HPDE6-E6E7 (cell line): ENCODE measurements at regions not wholly inside any gene's neighbourhood (a gene's known extent, or its start where the extent isn't known, plus 50 kb on each side); places are given as distances from the start of the nearest gene placed in this dataset.

Source experiments
- DNase-seq: peaks from one replicate; pipeline ENCODE4 v3.0.0; 2011; ENCODE audit warnings: missing footprints; ENCODE audit errors: extremely low spot score

GRCh38 chr9:93829271-93830011 lies 125.7 kb downstream of the BARX1 start:
- no peak for DNase-seq

DNA sequence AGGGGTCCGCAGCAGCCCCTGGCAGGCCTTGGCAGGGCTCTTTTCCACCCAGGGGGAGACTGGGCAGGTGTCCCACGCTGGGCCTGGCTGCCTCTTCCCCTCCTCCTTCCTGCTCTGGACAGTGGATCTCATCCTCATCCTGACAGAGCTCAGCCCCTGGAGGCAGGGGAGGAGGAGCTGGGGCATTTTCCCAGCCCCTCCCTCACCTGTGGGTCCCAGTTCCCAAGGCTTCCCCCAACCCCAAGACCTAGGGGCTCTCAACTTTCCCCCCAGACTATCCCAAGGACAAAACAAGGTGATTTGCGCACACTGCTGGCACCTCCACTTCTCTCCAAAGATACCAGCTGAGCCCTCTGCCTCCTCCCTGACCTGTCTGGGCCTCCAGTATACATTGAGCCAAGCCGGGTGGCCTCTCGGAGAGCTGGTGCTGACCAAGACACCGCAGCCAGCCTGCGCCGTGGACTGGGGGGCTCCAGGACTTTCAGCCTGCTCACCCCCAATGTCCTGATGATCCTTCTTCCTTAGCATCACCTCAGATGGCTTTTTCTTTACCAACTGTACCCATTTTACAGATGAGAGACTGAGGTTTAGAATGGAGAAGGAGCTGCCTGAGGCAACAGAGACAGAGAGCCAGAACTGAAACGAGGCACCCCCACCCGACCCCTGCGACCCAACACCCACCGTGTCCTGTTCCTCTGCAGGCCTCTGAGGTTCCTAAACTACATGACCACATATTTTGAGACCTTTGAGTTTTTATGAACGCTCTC lies 126.6 kb downstream of the BARX1 start:
- DNase-seq, result no peak

DNA sequence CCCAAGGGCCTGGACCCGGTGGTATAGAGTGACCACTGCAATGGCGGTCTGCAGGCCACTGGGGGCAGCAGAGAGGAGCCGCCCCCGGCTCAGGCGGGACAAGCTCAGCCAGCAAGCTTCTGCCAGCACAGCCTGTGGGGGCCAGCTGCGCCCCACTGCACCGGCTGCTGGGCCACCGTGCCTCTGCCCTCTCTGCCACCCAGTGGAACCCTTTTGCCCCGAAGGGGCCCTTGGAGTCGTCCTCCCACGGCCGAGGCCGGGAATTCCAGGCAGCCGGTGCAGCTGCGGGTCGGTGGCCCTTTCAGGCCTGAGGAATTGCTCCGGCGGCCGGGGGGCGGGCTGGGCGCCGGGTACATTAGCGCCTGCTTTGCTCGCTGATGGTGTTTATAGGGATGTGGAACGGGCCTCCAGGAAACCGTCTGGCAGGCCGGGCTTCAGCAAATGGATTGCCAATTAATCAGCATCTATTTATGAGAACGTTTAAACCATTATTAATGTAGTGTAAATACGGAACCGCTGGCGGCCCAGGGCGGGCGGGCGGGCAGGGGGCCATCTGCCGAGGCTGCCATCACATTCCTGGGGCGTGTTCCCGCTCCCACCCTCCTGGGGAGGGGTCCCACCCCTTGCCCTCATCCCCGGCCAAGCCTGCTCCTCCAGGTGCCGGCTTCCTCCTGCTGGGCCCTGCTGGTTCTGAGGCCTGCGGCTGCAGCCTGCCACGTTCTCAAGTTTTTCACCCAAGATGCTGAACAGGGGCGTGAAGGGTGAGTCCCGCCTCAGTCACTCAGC lies 127.4 kb downstream of the BARX1 start:
- DNase-seq, result peak; percentile 56

DNA sequence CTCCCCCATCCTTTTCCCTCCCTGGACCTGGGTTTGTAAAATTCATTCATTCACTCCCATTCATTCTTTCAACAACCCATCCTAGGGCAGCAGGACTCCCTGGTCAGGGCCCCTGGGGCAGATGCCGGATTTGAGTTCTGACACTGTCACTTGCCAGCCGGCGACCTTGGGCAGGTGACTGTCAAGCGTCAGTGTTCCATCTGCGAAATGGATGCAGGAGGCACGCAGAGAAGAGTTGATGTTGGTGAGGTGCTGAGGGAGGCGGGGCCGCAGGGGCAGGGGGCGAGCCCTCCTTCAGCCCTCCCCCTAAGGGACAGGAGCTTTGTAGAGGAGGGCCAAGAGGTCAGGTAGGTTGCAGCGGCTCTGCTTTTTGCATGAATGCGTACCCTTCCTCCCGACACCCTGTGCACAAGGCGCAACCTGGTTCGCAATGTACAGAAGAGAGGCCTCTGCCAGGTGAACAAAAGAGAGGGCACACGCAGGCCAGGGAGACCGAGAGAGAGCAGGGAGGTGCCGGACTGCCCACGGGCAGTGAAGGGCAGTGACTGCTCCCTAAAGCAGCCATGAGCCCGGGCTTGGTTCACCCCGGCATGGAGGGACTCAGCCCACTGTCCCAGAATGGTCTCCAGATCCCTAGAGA lies 128.1 kb downstream of the BARX1 start:
- no peak for DNase-seq

GRCh38 chr9:93826209-93826608 lies 128.9 kb downstream of the BARX1 start:
- DNase-seq, result no peak

DNA sequence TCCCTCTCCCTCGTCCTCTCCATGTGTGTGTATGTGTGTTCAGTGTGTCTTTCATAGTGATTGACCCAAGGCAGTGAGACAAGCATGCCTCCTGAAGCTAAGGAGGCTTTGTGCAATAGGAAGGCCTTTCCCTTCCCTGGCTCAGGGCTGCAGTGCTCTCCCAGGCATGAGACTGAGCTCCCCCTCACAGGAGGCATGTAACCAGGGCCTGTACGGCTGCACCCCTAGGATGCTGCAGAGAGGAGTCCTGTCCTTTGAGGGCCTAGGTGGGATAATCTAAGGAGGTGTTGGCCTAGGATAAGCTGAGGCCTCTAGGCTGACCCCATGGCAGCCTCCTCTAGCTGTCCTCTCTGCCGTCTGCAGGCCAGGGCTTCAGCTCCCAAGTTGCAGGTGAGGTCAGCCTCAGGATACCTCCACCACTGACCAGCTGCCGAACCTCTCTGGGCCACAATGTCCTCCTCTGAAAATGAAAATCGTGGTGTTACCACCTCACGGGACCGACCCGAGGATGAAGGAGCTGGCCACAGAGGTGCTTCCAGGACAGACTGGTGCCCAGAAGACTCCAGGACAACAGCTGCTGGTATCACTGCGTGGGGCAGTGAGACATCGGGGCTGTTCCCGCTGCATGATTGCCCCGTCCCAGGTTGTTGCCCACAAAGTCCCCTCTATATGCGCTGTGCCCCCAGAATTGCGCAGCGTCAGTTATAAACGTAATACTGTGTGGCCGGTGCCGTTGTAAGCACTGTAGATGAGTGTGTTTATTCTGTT lies 129.6 kb downstream of the BARX1 start:
- no peak for DNase-seq

GRCh38 chr9:93824386-93825294 lies 130.5 kb downstream of the BARX1 start:
- no peak for DNase-seq

GRCh38 chr9:93823245-93824072 lies 131.7 kb downstream of the BARX1 start:
- no peak for DNase-seq

DNA sequence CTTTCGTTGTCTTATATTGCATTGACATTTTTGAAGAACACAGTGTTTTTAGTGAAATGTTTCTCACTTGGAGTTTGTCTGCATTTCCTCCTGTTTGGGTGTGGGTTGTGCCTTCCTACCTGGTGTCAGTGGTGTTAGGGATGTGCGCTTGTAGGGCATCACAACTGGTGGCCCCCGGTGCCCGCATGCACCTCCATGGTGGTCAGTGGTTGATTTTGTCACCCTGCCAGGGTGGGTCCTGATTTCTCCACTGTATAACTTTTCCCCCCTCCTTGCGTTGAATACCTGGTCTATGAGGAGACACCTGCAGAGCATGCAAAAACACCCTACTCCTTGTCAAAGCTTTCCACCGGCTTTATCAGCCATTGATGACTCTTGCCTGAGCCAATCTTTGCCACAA lies 132.9 kb downstream of the BARX1 start:
- DNase-seq, result no peak

DNA sequence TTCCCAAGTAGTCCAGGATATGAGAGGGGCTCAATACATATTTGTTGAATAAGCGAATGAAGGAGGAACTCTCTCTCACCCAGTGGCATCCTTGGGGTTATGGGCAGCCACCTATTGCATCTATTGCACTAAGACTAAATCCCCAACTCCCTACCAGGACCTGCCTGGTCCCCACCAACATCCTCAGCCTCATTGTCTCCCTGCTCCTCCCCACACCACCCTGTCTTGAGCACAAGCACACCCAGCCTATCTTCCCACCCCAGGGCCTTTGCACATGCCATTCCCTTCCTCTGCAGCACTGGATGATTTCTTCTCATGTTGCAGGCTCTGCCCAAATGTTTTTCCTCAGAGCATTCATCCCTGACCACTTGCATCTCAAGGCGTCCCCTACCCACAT lies 133.8 kb downstream of the BARX1 start:
- no peak for DNase-seq

- DNase-seq, result no peak
Observed at GRCh38 chr9:93820667-93821306, 134.4 kb downstream of the BARX1 start.

GRCh38 chr9:93819905-93820304 lies 135.2 kb downstream of the BARX1 start:
- DNase-seq, result no peak

- DNase-seq, result no peak
Observed at GRCh38 chr9:93818827-93819472, 136.2 kb downstream of the BARX1 start.

DNA sequence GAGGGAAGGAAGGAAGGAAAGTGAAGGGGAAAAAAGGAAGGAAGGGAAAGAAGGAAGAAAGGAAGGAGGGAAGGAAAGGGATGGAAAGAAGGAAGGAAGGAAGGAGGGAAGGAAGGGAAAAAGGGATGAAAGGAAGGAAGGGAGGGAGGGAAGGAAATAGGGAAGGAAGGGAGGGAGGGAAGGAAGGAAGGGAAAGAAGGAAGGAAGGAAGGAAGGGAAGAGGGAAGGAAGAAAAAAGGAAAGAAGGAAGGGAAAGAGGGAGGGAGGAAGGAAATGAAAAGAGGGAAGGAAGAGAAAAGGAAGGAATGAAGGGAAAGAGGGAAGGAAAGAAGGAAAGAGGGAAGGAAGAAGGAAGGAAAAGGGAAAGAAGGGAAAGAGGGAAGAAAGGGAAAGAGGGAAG lies 136.9 kb downstream of the BARX1 start:
- no peak for DNase-seq

- no peak for DNase-seq
Observed at GRCh38 chr9:93815677-93816076, 139.5 kb downstream of the BARX1 start.

DNA sequence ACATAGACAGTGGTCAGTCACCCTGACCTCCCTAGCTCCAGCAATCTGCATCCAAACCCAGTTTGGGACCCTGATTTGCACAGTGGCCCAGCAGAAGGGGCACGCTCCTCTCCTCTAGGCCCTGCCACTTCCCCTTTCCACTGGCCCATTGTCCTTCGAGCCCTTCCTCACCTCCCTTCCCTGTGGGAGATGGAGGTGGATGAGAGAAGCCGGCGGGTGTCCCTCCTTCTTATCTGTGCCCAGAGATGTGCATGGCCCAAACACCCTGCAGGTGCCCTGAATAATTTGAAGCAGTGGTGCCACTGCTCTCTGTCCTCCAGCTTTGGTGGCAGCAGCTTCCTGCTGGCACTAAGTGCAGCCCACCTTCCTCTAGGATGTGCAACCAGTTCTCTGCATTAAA lies 140.0 kb downstream of the BARX1 start:
- DNase-seq, result no peak

- no peak for DNase-seq
Observed at GRCh38 chr9:93814077-93814956, 140.8 kb downstream of the BARX1 start.
